H1 (cell line): ENCODE measurements at regions not wholly inside any gene's neighbourhood (a gene's known extent, or its start where the extent isn't known, plus 50 kb on each side); places are given as distances from the start of the nearest gene placed in this dataset.

Source experiments
- CTCF ChIA-PET: fragments of 300-600 bp; sonication (Branson Sonifier 250); formaldehyde crosslinking; loops from one replicate; lab custom pipeline; 2021; ENCODE audit not compliant: partially characterized antibody; lab: Charles Lee
- POLR2A ChIA-PET: fragments of 300-600 bp; sonication (Branson Sonifier 250); formaldehyde crosslinking; loops from one replicate; lab custom pipeline; 2021; ENCODE audit warnings: inconsistent platforms; ENCODE audit not compliant: partially characterized antibody; lab: Charles Lee
- DNase-seq, 2 experiments: peaks; one replicate each; pipeline versions ENCODE4 v3.0.0 to v3.0.0-alpha.2; 2010 to 2022; ENCODE audit warnings: low spot score in 2 of 2, low read depth in 1 of 2, mixed read lengths in 1 of 2
- FAIRE-seq: peaks from 2 replicates; lab custom pipeline; 2011; peaks lifted over from hg19 to GRCh38; lab: Jason Lieb, UNC
- H2AFZ ChIP-seq: 2 replicates; pipeline ENCODE4 v1.8.1; 2012; ENCODE audit warnings: low read length, inconsistent platforms
- H2AK5ac ChIP-seq: 2 replicates; pipeline ENCODE4 v1.6.1; 2013; ENCODE audit warnings: low read depth, low read length
- H2BK120ac ChIP-seq: replicated peaks from 2 replicates; pipeline ENCODE3; 2013; ENCODE audit warnings: low read depth, low read length, inconsistent platforms
- H2BK12ac ChIP-seq: 2 replicates; pipeline ENCODE4 v1.6.1; 2013; ENCODE audit warnings: low read depth, low read length
- H2BK15ac ChIP-seq: 2 replicates; pipeline ENCODE4 v1.6.1; 2013; ENCODE audit warnings: low read length
- H2BK20ac ChIP-seq: 2 replicates; pipeline ENCODE4 v1.6.1; 2013; ENCODE audit warnings: low read length
- H2BK5ac ChIP-seq: 2 replicates; pipeline ENCODE4 v1.6.1; 2013; ENCODE audit warnings: low read depth, low read length
- H3K14ac ChIP-seq: 2 replicates; pipeline ENCODE4 v1.6.1; 2013; ENCODE audit warnings: inconsistent platforms; ENCODE audit not compliant: insufficient read length
- H3K18ac ChIP-seq: 2 replicates; pipeline ENCODE4 v1.6.1; 2013; ENCODE audit warnings: low read length; ENCODE audit errors: extremely low read depth
- H3K23ac ChIP-seq: 2 replicates; pipeline ENCODE4 v1.6.1; 2013; ENCODE audit warnings: inconsistent platforms; ENCODE audit not compliant: insufficient read length
- H3K23me2 ChIP-seq: 2 replicates; pipeline ENCODE4 v1.6.1; 2013; ENCODE audit warnings: low read depth, low read length
- H3K27ac ChIP-seq: 2 replicates; pipeline ENCODE4 v1.6.1; 2011; ENCODE audit warnings: low read depth, low read length, inconsistent platforms
- H3K27me3 ChIP-seq, 4 experiments: replicated peaks in 1 of 4; 1 replicate in 1 of 4; 2 replicates in 3 of 4; pipeline versions ENCODE4 v1.6.1 to v1.8.1; 2011 to 2013; ENCODE audit warnings: low read length in 3 of 4, mild to moderate bottlenecking in 3 of 4, inconsistent platforms in 2 of 4, mixed read lengths in 2 of 4, moderate library complexity in 1 of 4; ENCODE audit not compliant: control insufficient read depth in 3 of 4, insufficient read depth in 3 of 4; ENCODE audit errors: extremely low read depth in 1 of 4
- H3K36me3 ChIP-seq, 4 experiments: 2 replicates each; pipeline versions ENCODE4 v1.6.1 to v1.8.1; 2011 to 2013; ENCODE audit warnings: mild to moderate bottlenecking in 4 of 4, low read length in 3 of 4, moderate library complexity in 2 of 4, control low read depth in 1 of 4, inconsistent platforms in 1 of 4; ENCODE audit not compliant: insufficient read depth in 4 of 4, control insufficient read depth in 2 of 4
- H3K4ac ChIP-seq: replicated peaks from 2 replicates; pipeline ENCODE3; 2013; ENCODE audit warnings: low read length, low read depth, mixed read lengths, inconsistent platforms; ENCODE audit not compliant: insufficient read length
- H3K4me1 ChIP-seq, 4 experiments: replicated peaks in 1 of 4; 1 replicate in 1 of 4; 2 replicates in 3 of 4; pipeline versions ENCODE4 v1.6.1 to v1.8.1; 2011 to 2013; ENCODE audit warnings: low read length in 3 of 4, inconsistent platforms in 2 of 4, mixed read lengths in 1 of 4; ENCODE audit not compliant: insufficient read depth in 4 of 4, control insufficient read depth in 3 of 4
- H3K4me2 ChIP-seq, 2 experiments: 2 replicates each; pipeline versions ENCODE4 v1.6.1 to v1.8.1; 2011 to 2013; ENCODE audit warnings: low read depth in 2 of 2, low read length in 2 of 2, control low read depth in 1 of 2, inconsistent platforms in 1 of 2, mild to moderate bottlenecking in 1 of 2; ENCODE audit not compliant: insufficient read depth in 1 of 2
- H3K4me3 ChIP-seq, 4 experiments: fragments of 200-600, 300-600 bp in 1 of 4; sonication (generic), shearing (Covaris generic), sonication (Bioruptor Twin) in 1 of 4; 2 replicates each; pipeline versions ENCODE4 v1.5.1 to v1.8.1; 2011 to 2016; ENCODE audit warnings: low read length in 4 of 4, low read depth in 3 of 4, control low read depth in 2 of 4, inconsistent platforms in 2 of 4, mild to moderate bottlenecking in 2 of 4, mixed read lengths in 1 of 4, moderate library complexity in 1 of 4; ENCODE audit not compliant: insufficient read depth in 2 of 4; ENCODE audit errors: extremely low read depth in 1 of 4
- H3K56ac ChIP-seq: replicated peaks from 2 replicates; pipeline ENCODE3; 2013; ENCODE audit warnings: low read depth, mild to moderate bottlenecking, mixed read lengths, low read length, inconsistent platforms; ENCODE audit not compliant: insufficient read length
- H3K79me1 ChIP-seq: 2 replicates; pipeline ENCODE4 v1.6.1; 2013; ENCODE audit warnings: low read depth, low read length, control low read depth
- H3K79me2 ChIP-seq, 2 experiments: 2 replicates each; pipeline versions ENCODE4 v1.6.1 to v1.8.1; 2012 to 2013; ENCODE audit warnings: low read length in 2 of 2, mild to moderate bottlenecking in 2 of 2, inconsistent platforms in 1 of 2; ENCODE audit not compliant: insufficient read depth in 2 of 2, control insufficient read depth in 1 of 2
- H3K9ac ChIP-seq, 4 experiments: replicated peaks in 1 of 4; 1 replicate in 1 of 4; 2 replicates in 3 of 4; pipeline versions ENCODE4 v1.6.1 to v1.8.1; 2011 to 2013; ENCODE audit warnings: low read depth in 3 of 4, low read length in 3 of 4, control low read depth in 2 of 4, mild to moderate bottlenecking in 2 of 4, moderate library complexity in 2 of 4, inconsistent platforms in 1 of 4; ENCODE audit errors: extremely low read depth in 1 of 4
- H3K9me3 ChIP-seq, 2 experiments: 2 replicates each; pipeline versions ENCODE4 v1.6.1 to v1.8.1; 2012 to 2013; ENCODE audit warnings: mild to moderate bottlenecking in 2 of 2, moderate library complexity in 2 of 2, control low read depth in 1 of 2, inconsistent platforms in 1 of 2, low read depth in 1 of 2, low read length in 1 of 2, mixed read lengths in 1 of 2; ENCODE audit not compliant: insufficient read depth in 2 of 2
- H4K20me1 ChIP-seq, 2 experiments: replicated peaks in 1 of 2; 2 replicates each; pipeline versions ENCODE3 to v1.8.1; 2011 to 2013; ENCODE audit warnings: inconsistent platforms in 2 of 2, low read length in 2 of 2, mild to moderate bottlenecking in 1 of 2; ENCODE audit not compliant: insufficient read depth in 2 of 2, control insufficient read depth in 1 of 2
- H4K5ac ChIP-seq: 2 replicates; pipeline ENCODE4 v1.6.1; 2013; ENCODE audit warnings: low read length, low read depth, mixed read lengths, inconsistent platforms; ENCODE audit not compliant: insufficient read length
- H4K8ac ChIP-seq: 2 replicates; pipeline ENCODE4 v1.8.0; 2013; ENCODE audit warnings: mild to moderate bottlenecking, moderate library complexity, low read length, inconsistent platforms; ENCODE audit not compliant: insufficient read depth; ENCODE audit errors: extremely low read depth
- H4K91ac ChIP-seq: replicated peaks from 2 replicates; pipeline ENCODE3; 2013; ENCODE audit warnings: low read length, mixed read lengths, inconsistent platforms; ENCODE audit not compliant: insufficient read length
- CHD1 ChIP-seq: IDR thresholded peaks from 2 replicates; pipeline ENCODE4 v1.6.1; 2012; ENCODE audit warnings: low read depth, low read length, improper control_type of control experiment
- FOSL1 ChIP-seq: IDR thresholded peaks from 2 replicates; pipeline ENCODE4 v1.6.1; 2011; ENCODE audit warnings: mild to moderate bottlenecking, low read depth, low read length, moderate library complexity; ENCODE audit not compliant: insufficient read depth
- GABPA ChIP-seq: IDR thresholded peaks from 2 replicates; pipeline ENCODE4 v1.6.1; 2011; ENCODE audit warnings: mild to moderate bottlenecking, low read length, moderate library complexity, borderline replicate concordance; ENCODE audit not compliant: insufficient read depth
- GTF2F1 ChIP-seq: IDR thresholded peaks from 2 replicates; pipeline ENCODE4 v1.6.1; 2012; ENCODE audit warnings: low read depth, low read length, improper control_type of control experiment, borderline replicate concordance
- RBBP5 ChIP-seq: IDR thresholded peaks from 2 replicates; pipeline ENCODE4 v1.7.1; 2012; ENCODE audit warnings: low read depth, mild to moderate bottlenecking, inconsistent platforms, low read length, moderate library complexity, borderline replicate concordance
- SAP30 ChIP-seq: fragments of 300-600 bp; sonication (generic); IDR thresholded peaks from 2 replicates; pipeline ENCODE4 v1.7.1; 2012; ENCODE audit warnings: low read length, moderate library complexity, mild to moderate bottlenecking, inconsistent platforms; ENCODE audit not compliant: insufficient read depth, insufficient replicate concordance
- SIN3A ChIP-seq, 2 experiments: IDR thresholded peaks in 1 of 2; conservative IDR thresholded peaks in 1 of 2; 2 replicates each; pipeline ENCODE4 v1.6.1; 2011 to 2012; ENCODE audit warnings: low read length in 2 of 2, improper control_type of control experiment in 1 of 2, low read depth in 1 of 2, mild to moderate bottlenecking in 1 of 2
- SP4 ChIP-seq: IDR thresholded peaks from 2 replicates; pipeline ENCODE4 v1.6.1; 2012; ENCODE audit warnings: low read length, inconsistent platforms
- SRF ChIP-seq: IDR thresholded peaks from 2 replicates; pipeline ENCODE4 v1.6.1; 2011; ENCODE audit warnings: mild to moderate bottlenecking, low read depth, low read length, moderate library complexity
- WGBS, 2 experiments: shearing (Covaris generic) in 1 of 2; methylation state at CpG; one replicate each; pipeline versions ENCODE4 v1.1.6 to v1.1.7; 2013 to 2015; ENCODE audit warnings: low lambda C conversion rate in 2 of 2, mixed read lengths in 2 of 2, inconsistent platforms in 1 of 2, low coverage in 1 of 2, missing lambda C conversion rate in 1 of 2; ENCODE audit not compliant: insufficient replicate concordance in 2 of 2, insufficient coverage in 1 of 2, insufficient read length in 1 of 2; ENCODE audit errors: extremely low coverage in 1 of 2, missing lambda C conversion rate in 1 of 2; 5-methylcytosine and 5-hydroxymethylcytosine counted together
- TF ChIP-seq, protein P1 (sequence below): IDR thresholded peaks from 2 replicates; pipeline ENCODE4 v1.6.1; 2011; ENCODE audit warnings: low read depth, mild to moderate bottlenecking, low read length; ENCODE audit not compliant: insufficient read depth
- TF ChIP-seq, protein P2 (sequence below): IDR thresholded peaks from 2 replicates; pipeline ENCODE4 v1.6.1; 2012; ENCODE audit warnings: inconsistent platforms

DNA sequence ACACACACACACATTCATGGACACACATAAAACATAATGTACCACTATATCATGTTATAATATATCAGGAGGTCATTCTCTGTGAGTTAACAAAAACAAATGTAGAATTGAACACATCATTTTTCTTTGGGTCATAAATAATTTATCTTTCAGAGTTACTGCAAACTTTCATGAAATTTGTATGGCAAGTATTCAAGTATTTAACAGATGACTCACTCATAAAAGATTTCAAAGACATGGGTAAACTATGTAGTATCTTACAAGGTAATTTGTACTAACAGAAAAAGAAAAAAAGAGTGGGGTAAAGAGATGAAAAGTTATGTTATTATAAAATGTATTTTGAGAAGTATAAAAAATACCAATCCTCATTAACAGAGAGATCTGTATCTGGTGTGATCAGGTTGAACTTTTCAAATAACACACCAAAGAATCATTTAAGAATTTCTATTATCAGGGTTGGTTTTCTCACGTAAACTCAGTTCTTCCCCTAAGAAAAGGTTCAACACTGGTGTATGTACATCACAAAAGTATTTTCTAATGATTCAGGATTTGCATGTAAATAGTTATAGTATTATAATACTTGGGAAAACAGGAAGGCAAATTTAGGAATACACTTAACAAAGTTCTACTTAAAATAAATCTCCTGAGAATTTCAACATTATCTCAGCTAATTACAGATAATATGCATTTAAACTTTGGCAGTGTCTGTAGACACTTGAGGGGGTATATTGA lies 933.1 kb upstream of the LRRN3 start:
- no peak overlapping the region for H2BK20ac ChIP-seq
- no peak overlapping the region for H4K5ac ChIP-seq
- no peak overlapping the region; the same call in 1 of the 2 replicates for H3K27ac ChIP-seq
- 34% methylated on average over 1 of the region's 1 CpG; no CpG with 5 or more reads in 1 of the 2 experiments for WGBS, 2 experiments
- FAIRE-seq (no peak), DNase-seq (no peak)
- no peak overlapping the region for H2BK120ac ChIP-seq
- no peak overlapping the region for H2BK15ac ChIP-seq
- H3K4ac ChIP-seq = peak overlapping the region; percentile 93
- no peaks in the 10 kb centered on the region for H3K36me3 ChIP-seq
- no peak overlapping the region for H3K56ac ChIP-seq
- H3K79me2 ChIP-seq = no peaks in the 10 kb centered on the region
- H3K18ac ChIP-seq = no peak overlapping the region; the same call in 1 of the 2 replicates
- no peak overlapping the region for H3K9ac ChIP-seq
- no peak overlapping the region for H3K14ac ChIP-seq
- CTCF ChIA-PET = interaction anchor here (0.5 to 0.7 kb wide), 2 partner anchors 915 to 1431 kb away, joined by 3 read pairs; no protein-coding TSS in a partner anchor
- H3K23me2 ChIP-seq = no peaks in the 10 kb centered on the region
- no peak overlapping the region for H4K91ac ChIP-seq
- no peaks in the 10 kb centered on the region for H3K9me3 ChIP-seq
- POLR2A ChIA-PET = no interaction called here
- peak overlapping the region in 1 of 4 experiments; percentile 35; a peak in 1 of 8 replicates for H3K4me3 ChIP-seq
- no peaks in the 10 kb centered on the region for H3K79me1 ChIP-seq
- peak overlapping the region; percentile 82; the same call in 1 of the 2 replicates for H2BK12ac ChIP-seq
- H2AFZ ChIP-seq = no peak overlapping the region
- no peak overlapping the region; the same call in 1 of the 2 replicates for H2BK5ac ChIP-seq
- no peak overlapping the region for H3K23ac ChIP-seq
- no peak overlapping the region for H2AK5ac ChIP-seq
- no peak overlapping the region for H3K4me2 ChIP-seq
- H3K4me1 ChIP-seq = peaks cover 0 to 2% (median 0%) of the 10 kb centered on the region in 4 experiments; a peak in 2 of 7 replicates
- H3K27me3 ChIP-seq = no peaks in the 10 kb centered on the region
- no peak overlapping the region for H4K8ac ChIP-seq
- H4K20me1 ChIP-seq = no peaks in the 10 kb centered on the region
- no peak for TF ChIP-seq FOSL1
- no peak for TF ChIP-seq CHD1
- TF ChIP-seq SIN3A (conservative IDR thresholded peaks at IDR 0.05 in 1 of 2, IDR thresholded peaks at IDR 0.05 in 1 of 2; ENCODE audit: low read depth in 1 of 2, low read length in 2 of 2) = no peak
- TF ChIP-seq, protein P1, sequence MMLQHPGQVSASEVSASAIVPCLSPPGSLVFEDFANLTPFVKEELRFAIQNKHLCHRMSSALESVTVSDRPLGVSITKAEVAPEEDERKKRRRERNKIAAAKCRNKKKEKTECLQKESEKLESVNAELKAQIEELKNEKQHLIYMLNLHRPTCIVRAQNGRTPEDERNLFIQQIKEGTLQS = no peak
- TF ChIP-seq SP4 = no peak
- no peak for TF ChIP-seq GTF2F1
- TF ChIP-seq SAP30 = no peak
- TF ChIP-seq SRF = no peak
- TF ChIP-seq RBBP5 = no peak
- TF ChIP-seq, protein P2, sequence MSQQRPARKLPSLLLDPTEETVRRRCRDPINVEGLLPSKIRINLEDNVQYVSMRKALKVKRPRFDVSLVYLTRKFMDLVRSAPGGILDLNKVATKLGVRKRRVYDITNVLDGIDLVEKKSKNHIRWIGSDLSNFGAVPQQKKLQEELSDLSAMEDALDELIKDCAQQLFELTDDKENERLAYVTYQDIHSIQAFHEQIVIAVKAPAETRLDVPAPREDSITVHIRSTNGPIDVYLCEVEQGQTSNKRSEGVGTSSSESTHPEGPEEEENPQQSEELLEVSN = no peak
- no peak for TF ChIP-seq GABPA
